Neural cell (in vitro differentiated cells): ENCODE measurements at regions not wholly inside any gene's neighbourhood (a gene's known extent, or its start where the extent isn't known, plus 50 kb on each side); places are given as distances from the start of the nearest gene placed in this dataset.

Experiments
- H2AFZ ChIP-seq: fragments of 200-600, 300-800 bp; sonication (generic), shearing (Covaris generic); 2 replicates; pipeline ENCODE4 v1.6.0; 2014; ENCODE audit warnings: low read depth, mild to moderate bottlenecking, antibody characterized with exemption, low read length, moderate library complexity
- H3F3A ChIP-seq: fragments of 200-600 bp; shearing (Covaris generic); 2 replicates; pipeline ENCODE4 v1.6.1; 2016; ENCODE audit warnings: mild to moderate bottlenecking, moderate library complexity, mixed read lengths, antibody characterized with exemption, low read length; ENCODE audit not compliant: insufficient read depth, poor library complexity, severe bottlenecking
- H3K27ac ChIP-seq: fragments of 200-600, 300-800 bp; sonication (generic), shearing (Covaris generic); 2 replicates; pipeline ENCODE4 v1.5.1; 2014; ENCODE audit warnings: mild to moderate bottlenecking, low read length, moderate library complexity
- H3K27me3 ChIP-seq: fragments of 300-800, 200-600 bp; sonication (generic), shearing (Covaris generic); 2 replicates; pipeline ENCODE4 v1.6.0; 2014; ENCODE audit warnings: mild to moderate bottlenecking, low read depth, low read length, moderate library complexity; ENCODE audit not compliant: insufficient read depth
- H3K36me3 ChIP-seq: fragments of 300-800, 200-600 bp; sonication (generic), shearing (Covaris generic); 2 replicates; pipeline ENCODE4 v1.5.1; 2014; ENCODE audit warnings: mild to moderate bottlenecking, antibody characterized with exemption, low read length, moderate library complexity; ENCODE audit not compliant: insufficient read depth
- H3K4me2 ChIP-seq: fragments of 300-800, 200-600 bp; sonication (generic), shearing (Covaris generic); 2 replicates; pipeline ENCODE4 v1.6.0; 2014; ENCODE audit warnings: mild to moderate bottlenecking, low read length
- H3K4me3 ChIP-seq: fragments of 300-800, 200-600 bp; sonication (generic), shearing (Covaris generic); 2 replicates; pipeline ENCODE4 v1.5.1; 2014; ENCODE audit warnings: mild to moderate bottlenecking, low read length, moderate library complexity
- H3K79me2 ChIP-seq: fragments of 200-600 bp; shearing (Covaris generic); replicated peaks from 2 replicates; pipeline ENCODE4 v1.6.0; 2014; ENCODE audit warnings: mild to moderate bottlenecking, low read length, moderate library complexity; ENCODE audit not compliant: insufficient read depth
- H3K9ac ChIP-seq: fragments of 300-800, 200-600 bp; sonication (generic), shearing (Covaris generic); 2 replicates; pipeline ENCODE4 v1.6.1; 2016; ENCODE audit warnings: mild to moderate bottlenecking, low read length, mixed read lengths
- H3K9me2 ChIP-seq: fragments of 200-600 bp; shearing (Covaris generic); 2 replicates; pipeline ENCODE4 v1.6.1; 2016; ENCODE audit warnings: mild to moderate bottlenecking, low read length, mixed read lengths; ENCODE audit not compliant: insufficient read depth
- H3K9me3 ChIP-seq: fragments of 200-600, 300-800 bp; sonication (generic), shearing (Covaris generic); 2 replicates; pipeline ENCODE4 v1.6.1; 2016; ENCODE audit warnings: mild to moderate bottlenecking, mixed run types, low read length, moderate library complexity, mixed read lengths
- H4K20me1 ChIP-seq: fragments of 200-600 bp; shearing (Covaris generic); 2 replicates; pipeline ENCODE4 v1.6.1; 2016; ENCODE audit warnings: mild to moderate bottlenecking, mixed run types; ENCODE audit not compliant: insufficient read depth
- CTCF ChIP-seq: fragments of 450-650 bp; IDR thresholded peaks from 2 replicates; pipeline ENCODE4 v1.5.1; 2014; ENCODE audit warnings: antibody characterized with exemption, mild to moderate bottlenecking, moderate library complexity; ENCODE audit not compliant: poor library complexity, severe bottlenecking
- EP300 ChIP-seq: fragments of 450-650 bp; conservative IDR thresholded peaks from 2 replicates; pipeline ENCODE4 v1.6.1; 2014; ENCODE audit warnings: antibody characterized with exemption, mild to moderate bottlenecking, moderate library complexity; ENCODE audit not compliant: poor library complexity, severe bottlenecking
- EZH2 ChIP-seq: fragments of 200-600, 300-800 bp; shearing (Covaris generic), sonication (generic); IDR thresholded peaks from 2 replicates; pipeline ENCODE4 v1.6.1; 2014; ENCODE audit warnings: antibody characterized with exemption, low read length, borderline replicate concordance, mild to moderate bottlenecking; ENCODE audit not compliant: insufficient read depth, poor library complexity, severe bottlenecking
- MXI1 ChIP-seq: fragments of 450-650 bp; conservative IDR thresholded peaks from 2 replicates; pipeline ENCODE4 v1.6.1; 2014; ENCODE audit warnings: antibody characterized with exemption, mild to moderate bottlenecking; ENCODE audit not compliant: poor library complexity, severe bottlenecking
- POLR2AphosphoS5 ChIP-seq: IDR thresholded peaks from 2 replicates; pipeline ENCODE4 v1.6.1; 2012
- RAD21 ChIP-seq: fragments of 450-650 bp; conservative IDR thresholded peaks from 2 replicates; pipeline ENCODE4 v1.6.1; 2014; ENCODE audit warnings: antibody characterized with exemption, mild to moderate bottlenecking, moderate library complexity
- SMC3 ChIP-seq: fragments of 450-650 bp; conservative IDR thresholded peaks from 2 replicates; pipeline ENCODE4 v1.6.1; 2014; ENCODE audit warnings: antibody characterized with exemption, mild to moderate bottlenecking, moderate library complexity; ENCODE audit not compliant: poor library complexity
- TAF1 ChIP-seq: IDR thresholded peaks from 2 replicates; pipeline ENCODE4 v1.6.1; 2012; ENCODE audit warnings: low read depth
- TF ChIP-seq, protein P1 (sequence below): IDR thresholded peaks from 2 replicates; pipeline ENCODE4 v1.6.1; 2012; ENCODE audit warnings: borderline replicate concordance

- H3K27me3 ChIP-seq: no peaks in the 10 kb centered on the region
- no peaks in the 10 kb centered on the region for H3K36me3 ChIP-seq
- H4K20me1 ChIP-seq: no peaks in the 10 kb centered on the region
- H3F3A ChIP-seq: no peaks in the 10 kb centered on the region
- H3K9me3 ChIP-seq: no peaks in the 10 kb centered on the region
- H3K9me2 ChIP-seq: no peaks in the 10 kb centered on the region
- H3K4me2 ChIP-seq: no peak overlapping the region
- H2AFZ ChIP-seq: no peak overlapping the region
- H3K79me2 ChIP-seq: no peaks in the 10 kb centered on the region
- TF ChIP-seq RAD21 (no peak), EP300 (no peak), POLR2AphosphoS5 (no peak), TAF1 (no peak), EZH2 (no peak), SMC3 (no peak), CTCF (no peak), MXI1 (no peak)
- TF ChIP-seq, protein P1, sequence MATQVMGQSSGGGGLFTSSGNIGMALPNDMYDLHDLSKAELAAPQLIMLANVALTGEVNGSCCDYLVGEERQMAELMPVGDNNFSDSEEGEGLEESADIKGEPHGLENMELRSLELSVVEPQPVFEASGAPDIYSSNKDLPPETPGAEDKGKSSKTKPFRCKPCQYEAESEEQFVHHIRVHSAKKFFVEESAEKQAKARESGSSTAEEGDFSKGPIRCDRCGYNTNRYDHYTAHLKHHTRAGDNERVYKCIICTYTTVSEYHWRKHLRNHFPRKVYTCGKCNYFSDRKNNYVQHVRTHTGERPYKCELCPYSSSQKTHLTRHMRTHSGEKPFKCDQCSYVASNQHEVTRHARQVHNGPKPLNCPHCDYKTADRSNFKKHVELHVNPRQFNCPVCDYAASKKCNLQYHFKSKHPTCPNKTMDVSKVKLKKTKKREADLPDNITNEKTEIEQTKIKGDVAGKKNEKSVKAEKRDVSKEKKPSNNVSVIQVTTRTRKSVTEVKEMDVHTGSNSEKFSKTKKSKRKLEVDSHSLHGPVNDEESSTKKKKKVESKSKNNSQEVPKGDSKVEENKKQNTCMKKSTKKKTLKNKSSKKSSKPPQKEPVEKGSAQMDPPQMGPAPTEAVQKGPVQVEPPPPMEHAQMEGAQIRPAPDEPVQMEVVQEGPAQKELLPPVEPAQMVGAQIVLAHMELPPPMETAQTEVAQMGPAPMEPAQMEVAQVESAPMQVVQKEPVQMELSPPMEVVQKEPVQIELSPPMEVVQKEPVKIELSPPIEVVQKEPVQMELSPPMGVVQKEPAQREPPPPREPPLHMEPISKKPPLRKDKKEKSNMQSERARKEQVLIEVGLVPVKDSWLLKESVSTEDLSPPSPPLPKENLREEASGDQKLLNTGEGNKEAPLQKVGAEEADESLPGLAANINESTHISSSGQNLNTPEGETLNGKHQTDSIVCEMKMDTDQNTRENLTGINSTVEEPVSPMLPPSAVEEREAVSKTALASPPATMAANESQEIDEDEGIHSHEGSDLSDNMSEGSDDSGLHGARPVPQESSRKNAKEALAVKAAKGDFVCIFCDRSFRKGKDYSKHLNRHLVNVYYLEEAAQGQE: no peak
- H3K27ac ChIP-seq: no peak overlapping the region
- no peak overlapping the region for H3K4me3 ChIP-seq
- no peak overlapping the region for H3K9ac ChIP-seq
These were observed 533.9 kb downstream of the SLITRK6 start for GRCh38 chr13:85265296-85265695.

- Histone ChIP-seq H3K4me3 (no peak overlapping the region), H3K27ac (no peak overlapping the region), H3K79me2 (no peaks in the 10 kb centered on the region), H3K9me3 (no peaks in the 10 kb centered on the region), H2AFZ (no peak overlapping the region), H3K9me2 (no peaks in the 10 kb centered on the region), H3K9ac (no peak overlapping the region), H3K27me3 (no peaks in the 10 kb centered on the region), H3F3A (no peaks in the 10 kb centered on the region), H4K20me1 (no peaks in the 10 kb centered on the region), H3K36me3 (no peaks in the 10 kb centered on the region), H3K4me2 (no peak overlapping the region)
- no peak for TF ChIP-seq POLR2AphosphoS5
- no peak for TF ChIP-seq MXI1
These were observed 536.7 kb downstream of the SLITRK6 start for GRCh38 chr13:85262499-85262898.
